ENCODE measurements at regions not wholly inside any gene's neighbourhood (a gene's known extent, or its start where the extent isn't known, plus 50 kb on each side); places are given as distances from the start of the nearest gene placed in this dataset.
"Not testable (repeated sequence)": the region's sequence is repeated elsewhere in the genome, so short reads cannot be mapped to it uniquely, and the experiment has no call there.

GRCh38 chr7:113030489-113030888 lies 56.1 kb downstream of the GPR85 start:
- no peak overlapping the region for H3K27ac Mint-ChIP-seq
- H3K4me1 Mint-ChIP-seq (ENCODE audit: low read depth in 2 of 2), result no peaks in the 10 kb centered on the region
- DNase-seq (ENCODE audit: low spot score), result no peak
- no peaks in the 10 kb centered on the region for H3K36me3 Mint-ChIP-seq
- no peak overlapping the region for H3K4me3 Mint-ChIP-seq
- ATAC-seq, result no peak
- peaks cover 6% of the 10 kb centered on the region for H3K9me3 Mint-ChIP-seq
- peaks cover 2 to 12% of the 10 kb centered on the region in 2 donors for H3K27me3 Mint-ChIP-seq

GRCh38 chr7:113026941-113027340 lies 59.7 kb downstream of the GPR85 start:
- ATAC-seq (no peak), DNase-seq (ENCODE audit: low spot score) (no peak)
- H3K4me3 Mint-ChIP-seq, result no peak overlapping the region
- no peak overlapping the region for H3K27ac Mint-ChIP-seq
- H3K36me3 Mint-ChIP-seq, result no peaks in the 10 kb centered on the region
- no peaks in the 10 kb centered on the region for H3K4me1 Mint-ChIP-seq (ENCODE audit: low read depth in 2 of 2)
- H3K9me3 Mint-ChIP-seq, result peaks cover 7% of the 10 kb centered on the region
- H3K27me3 Mint-ChIP-seq, result peaks cover 0 to 6% of the 10 kb centered on the region in 2 donors

- not testable (repeated sequence) for H3K27me3 Mint-ChIP-seq; H3K4me1 Mint-ChIP-seq (ENCODE audit: low read depth in 2 of 2); DNase-seq (ENCODE audit: low spot score); ATAC-seq; H3K27ac Mint-ChIP-seq; H3K36me3 Mint-ChIP-seq; H3K4me3 Mint-ChIP-seq; H3K9me3 Mint-ChIP-seq
Measured at GRCh38 chr7:113017144-113017857, 69.3 kb downstream of the GPR85 start.

GRCh38 chr7:113015034-113015645 lies 71.5 kb downstream of the GPR85 start:
- no peak overlapping the region for H3K4me3 Mint-ChIP-seq
- DNase-seq (ENCODE audit: low spot score) (no peak), ATAC-seq (no peak)
- no peaks in the 10 kb centered on the region for H3K4me1 Mint-ChIP-seq (ENCODE audit: low read depth in 2 of 2)
- H3K27me3 Mint-ChIP-seq, result no peaks in the 10 kb centered on the region
- no peaks in the 10 kb centered on the region for H3K36me3 Mint-ChIP-seq
- H3K9me3 Mint-ChIP-seq, result no peaks in the 10 kb centered on the region
- H3K27ac Mint-ChIP-seq, result no peak overlapping the region

GRCh38 chr7:113013761-113014449 lies 72.7 kb downstream of the GPR85 start:
- Mint-ChIP-seq H3K4me3 (no peak overlapping the region), H3K36me3 (no peaks in the 10 kb centered on the region), H3K9me3 (no peaks in the 10 kb centered on the region), H3K27me3 (no peaks in the 10 kb centered on the region), H3K27ac (no peak overlapping the region), H3K4me1 (ENCODE audit: low read depth in 2 of 2) (no peaks in the 10 kb centered on the region)
- ATAC-seq (no peak), DNase-seq (ENCODE audit: low spot score) (no peak)

GRCh38 chr7:113012862-113013261 lies 73.8 kb downstream of the GPR85 start:
- not testable (repeated sequence) for ATAC-seq; H3K27ac Mint-ChIP-seq; H3K4me1 Mint-ChIP-seq (ENCODE audit: low read depth in 2 of 2); H3K4me3 Mint-ChIP-seq; H3K36me3 Mint-ChIP-seq; H3K27me3 Mint-ChIP-seq; H3K9me3 Mint-ChIP-seq; DNase-seq (ENCODE audit: low spot score)

- no peaks in the 10 kb centered on the region for H3K4me1 Mint-ChIP-seq (ENCODE audit: low read depth in 2 of 2)
- no peak overlapping the region for H3K4me3 Mint-ChIP-seq
- no peaks in the 10 kb centered on the region for H3K36me3 Mint-ChIP-seq
- DNase-seq (ENCODE audit: low spot score) (no peak), ATAC-seq (no peak)
- H3K27me3 Mint-ChIP-seq, result no peaks in the 10 kb centered on the region
- peaks cover 7% of the 10 kb centered on the region for H3K9me3 Mint-ChIP-seq
- H3K27ac Mint-ChIP-seq, result no peak overlapping the region
Measured at GRCh38 chr7:113010377-113010776, 76.2 kb downstream of the GPR85 start.

- H3K27me3 Mint-ChIP-seq, result no peaks in the 10 kb centered on the region
- no peaks in the 10 kb centered on the region for H3K36me3 Mint-ChIP-seq
- no peaks in the 10 kb centered on the region for H3K4me1 Mint-ChIP-seq (ENCODE audit: low read depth in 2 of 2)
- H3K9me3 Mint-ChIP-seq, result peaks cover 7% of the 10 kb centered on the region
- H3K27ac Mint-ChIP-seq, result no peak overlapping the region
- DNase-seq (ENCODE audit: low spot score) (no peak), ATAC-seq (no peak)
- no peak overlapping the region for H3K4me3 Mint-ChIP-seq
Measured at GRCh38 chr7:113008755-113009154, 77.9 kb downstream of the GPR85 start.

- no peaks in the 10 kb centered on the region for H3K4me1 Mint-ChIP-seq (ENCODE audit: low read depth in 2 of 2)
- H3K27ac Mint-ChIP-seq, result no peak overlapping the region
- ATAC-seq (no peak), DNase-seq (ENCODE audit: low spot score) (no peak)
- peaks cover 7% of the 10 kb centered on the region for H3K9me3 Mint-ChIP-seq
- peaks cover 0 to 8% of the 10 kb centered on the region in 2 donors for H3K27me3 Mint-ChIP-seq
- H3K36me3 Mint-ChIP-seq, result no peaks in the 10 kb centered on the region
- H3K4me3 Mint-ChIP-seq, result no peak overlapping the region
Measured at GRCh38 chr7:113004726-113005454, 81.7 kb downstream of the GPR85 start.

- H3K9me3 Mint-ChIP-seq, result peaks cover 2% of the 10 kb centered on the region
- ATAC-seq, result no peak
Measured at GRCh38 chr7:113000316-113001020, 86.2 kb downstream of the GPR85 start.

GRCh38 chr7:112997831-112998230 lies 88.8 kb downstream of the GPR85 start:
- no peaks in the 10 kb centered on the region for H3K4me1 Mint-ChIP-seq (ENCODE audit: low read depth in 2 of 2)
- no peaks in the 10 kb centered on the region for H3K36me3 Mint-ChIP-seq
- peaks cover 0 to 3% of the 10 kb centered on the region in 2 donors for H3K27me3 Mint-ChIP-seq
- H3K9me3 Mint-ChIP-seq, result peaks cover 4% of the 10 kb centered on the region
- DNase-seq (ENCODE audit: low spot score), result no peak
- no peak for ATAC-seq
- H3K27ac Mint-ChIP-seq, result no peak overlapping the region
- H3K4me3 Mint-ChIP-seq, result no peak overlapping the region

More at GRCh38 chr7:113000316-113001020, 86.2 kb downstream of the GPR85 start:
- Mint-ChIP-seq H3K4me1 (ENCODE audit: low read depth in 2 of 2) (no peaks in the 10 kb centered on the region), H3K36me3 (no peaks in the 10 kb centered on the region), H3K27ac (no peak overlapping the region), H3K27me3 (peaks cover under 1 to 8% of the 10 kb centered on the region in 2 donors), H3K4me3 (no peak overlapping the region)
- DNase-seq (ENCODE audit: low spot score), result no peak

GRCh38 chr7:112996331-112996871 lies 90.2 kb downstream of the GPR85 start:
- H3K4me3 Mint-ChIP-seq, result no peak overlapping the region
- ATAC-seq, result no peak
- H3K4me1 Mint-ChIP-seq (ENCODE audit: low read depth in 2 of 2), result no peaks in the 10 kb centered on the region
- no peaks in the 10 kb centered on the region for H3K36me3 Mint-ChIP-seq
- DNase-seq (ENCODE audit: low spot score), result no peak
- H3K9me3 Mint-ChIP-seq, result peaks cover 5% of the 10 kb centered on the region
- H3K27ac Mint-ChIP-seq, result no peak overlapping the region
- H3K27me3 Mint-ChIP-seq, result peaks cover 0 to 3% of the 10 kb centered on the region in 2 donors
